Stimulated activated CD4-positive, alpha-beta T cell treated with anti-CD3 and anti-CD28 coated beads, Interleukin-15, amount 100 ng/mL, for 24 hours (primary cell): ENCODE measurements at regions not wholly inside any gene's neighbourhood (a gene's known extent, or its start where the extent isn't known, plus 50 kb on each side); places are given as distances from the start of the nearest gene placed in this dataset.
"Not testable (repeated sequence)": the region's sequence is repeated elsewhere in the genome, so short reads cannot be mapped to it uniquely, and the experiment has no call there.

Experiments
- DNase-seq: peaks from one replicate; pipeline ENCODE4 v3.0.0-alpha.2; 2020

DNA sequence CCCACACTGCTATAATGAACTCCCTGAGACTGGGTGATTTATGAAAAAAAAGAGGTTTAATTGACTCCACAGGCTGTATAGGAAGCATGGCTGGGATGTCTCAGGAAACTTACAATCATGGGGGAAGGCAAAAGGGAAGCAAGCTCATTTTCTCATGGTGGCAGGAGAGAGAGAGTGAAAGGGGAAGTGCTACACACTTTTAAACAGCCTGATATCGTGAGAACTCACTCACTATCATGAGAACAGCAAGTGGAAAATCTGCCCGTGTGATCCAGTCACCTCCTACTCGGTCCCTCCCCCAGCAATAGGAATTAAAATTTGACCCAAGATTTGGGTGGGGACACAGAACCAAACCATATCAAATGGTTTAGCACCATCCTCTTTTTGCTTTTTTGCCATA is 116.6 kb upstream of the CEP162 start:
- DNase-seq, result no peak

DNA sequence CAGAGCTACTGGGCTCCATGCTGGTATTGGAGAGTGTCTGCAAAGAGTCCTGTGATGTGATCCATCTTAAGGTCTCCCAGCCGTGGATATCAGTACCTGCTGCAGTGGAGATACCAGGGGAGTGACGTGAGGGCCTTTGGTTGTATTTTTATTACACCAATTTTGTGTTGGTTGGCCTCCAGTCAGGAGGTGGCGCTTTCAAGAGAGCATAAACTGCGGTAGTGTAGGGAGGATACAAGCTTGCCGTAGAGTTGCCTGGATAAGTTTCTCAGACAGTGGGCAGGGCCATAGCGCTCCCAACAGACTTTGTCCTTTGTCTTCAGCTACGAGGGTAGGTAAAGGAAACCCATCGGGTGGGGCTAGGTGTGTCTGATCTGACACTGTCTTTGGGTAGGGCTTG is 113.0 kb upstream of the CEP162 start:
- no peak for DNase-seq

DNA sequence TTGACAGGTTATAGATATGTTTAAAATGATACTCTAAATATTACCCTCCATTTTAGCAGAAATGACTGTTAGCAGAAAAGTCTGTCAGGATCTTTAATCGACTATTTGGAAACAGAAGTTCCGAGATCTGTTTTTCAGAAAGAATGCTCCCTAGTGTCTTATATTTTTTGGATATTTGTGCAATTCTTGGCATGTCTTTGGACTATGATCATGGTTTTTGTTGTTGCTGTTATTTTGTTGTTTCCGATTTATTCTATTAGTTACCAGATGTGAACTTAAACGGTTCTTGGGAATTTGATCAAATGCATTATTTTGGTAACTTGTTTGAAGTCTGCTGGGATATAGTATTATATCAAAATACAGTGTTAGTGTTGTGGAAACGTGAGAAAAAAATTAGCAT is 106.4 kb upstream of the CEP162 start:
- no peak for DNase-seq

DNA sequence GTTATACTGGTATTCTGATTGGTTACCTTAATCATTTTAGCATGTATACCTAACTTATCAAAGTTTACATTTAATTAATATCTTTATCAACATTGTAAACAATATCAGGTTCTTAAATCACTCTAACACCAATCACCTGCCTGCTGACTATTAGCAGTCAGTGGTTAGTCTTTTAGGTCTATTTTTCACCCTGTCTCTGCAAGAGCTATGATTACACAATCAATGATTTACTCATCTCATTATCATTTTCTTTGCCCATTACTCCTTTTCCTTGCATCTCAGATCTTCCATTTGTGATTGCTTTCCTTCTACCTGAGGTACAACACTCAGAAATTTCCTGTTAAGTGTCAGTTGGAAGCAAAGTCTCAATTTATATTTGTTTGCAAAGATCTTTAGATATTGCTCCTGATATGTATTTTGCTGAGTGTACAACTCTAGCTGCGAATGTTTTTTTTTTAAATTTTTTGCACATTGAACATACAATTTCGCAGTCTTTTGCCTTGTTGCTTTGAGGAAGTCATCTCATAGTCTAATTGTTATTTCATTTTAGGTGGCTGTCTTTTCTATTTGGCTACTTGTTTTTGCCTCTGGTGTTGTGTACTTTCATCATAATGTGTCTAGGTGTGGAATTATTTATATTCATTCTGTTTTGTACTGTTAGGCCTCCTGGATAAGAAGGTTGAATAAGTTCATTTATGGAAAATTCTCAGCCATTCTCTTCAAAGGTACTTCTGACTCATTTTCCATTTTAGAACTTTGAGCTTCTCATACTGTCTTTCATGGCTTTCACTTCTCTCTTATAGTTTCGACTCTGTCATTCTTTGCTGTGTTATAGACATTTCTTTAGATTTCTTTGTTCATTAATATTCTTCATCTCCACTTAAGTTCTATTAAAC is 104.9 kb upstream of the CEP162 start:
- no peak for DNase-seq

DNA sequence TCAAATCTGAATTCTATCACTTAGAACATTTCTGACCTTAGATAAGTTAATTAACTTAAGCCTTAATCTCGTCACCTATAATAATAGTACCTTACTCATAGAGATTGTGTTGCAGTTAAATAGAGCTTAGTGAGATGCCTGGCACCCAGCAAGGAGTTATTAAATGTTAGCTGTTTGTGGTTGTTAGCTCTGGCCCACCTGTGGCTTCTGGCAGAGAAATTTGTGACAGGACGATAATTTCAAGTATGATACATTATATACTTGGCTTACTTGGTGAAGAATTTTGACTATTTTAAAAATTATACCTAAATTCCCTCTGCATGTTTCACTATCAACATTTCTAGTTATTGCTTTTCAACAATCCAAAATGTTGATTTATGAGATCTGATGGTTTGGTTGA is 102.9 kb upstream of the CEP162 start:
- DNase-seq, result no peak

DNA sequence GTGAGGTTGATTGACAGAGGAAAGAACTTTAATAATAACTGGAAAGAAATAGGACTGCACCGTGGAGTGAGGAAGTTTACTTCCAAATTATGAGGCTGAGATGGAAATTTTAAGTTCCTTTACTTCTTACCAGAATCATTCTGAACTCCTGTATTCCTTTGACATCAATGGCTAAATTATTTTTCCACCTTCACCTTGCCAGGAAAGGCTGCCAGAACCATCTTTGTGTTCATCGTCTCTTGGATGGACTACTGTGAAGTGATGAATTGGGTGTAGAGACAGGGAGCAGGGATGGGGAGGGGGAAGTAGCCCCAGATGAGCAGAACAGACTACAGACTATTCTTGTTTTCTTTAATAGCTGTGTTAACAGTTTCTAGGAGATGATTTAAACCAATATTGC is 102.1 kb upstream of the CEP162 start:
- no peak for DNase-seq

DNA sequence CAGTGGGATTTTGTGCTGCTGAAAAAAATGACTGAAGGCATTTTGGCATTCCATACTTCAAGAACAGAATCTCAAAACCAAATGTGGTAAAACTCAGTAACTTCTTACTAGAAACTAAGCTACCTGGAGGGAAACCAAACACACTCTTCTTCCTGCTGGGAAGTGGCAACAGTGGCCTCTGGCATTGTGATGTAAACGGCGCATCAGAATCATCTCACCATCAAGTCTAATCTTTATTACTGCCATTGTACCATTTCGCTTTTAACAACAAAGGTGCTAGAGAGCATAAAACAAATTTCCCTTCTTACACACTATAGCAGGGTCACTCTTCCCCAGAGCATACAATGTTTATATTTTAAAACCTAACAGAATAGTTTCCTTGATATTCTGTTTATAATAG is 101.6 kb upstream of the CEP162 start:
- DNase-seq, result no peak

DNA sequence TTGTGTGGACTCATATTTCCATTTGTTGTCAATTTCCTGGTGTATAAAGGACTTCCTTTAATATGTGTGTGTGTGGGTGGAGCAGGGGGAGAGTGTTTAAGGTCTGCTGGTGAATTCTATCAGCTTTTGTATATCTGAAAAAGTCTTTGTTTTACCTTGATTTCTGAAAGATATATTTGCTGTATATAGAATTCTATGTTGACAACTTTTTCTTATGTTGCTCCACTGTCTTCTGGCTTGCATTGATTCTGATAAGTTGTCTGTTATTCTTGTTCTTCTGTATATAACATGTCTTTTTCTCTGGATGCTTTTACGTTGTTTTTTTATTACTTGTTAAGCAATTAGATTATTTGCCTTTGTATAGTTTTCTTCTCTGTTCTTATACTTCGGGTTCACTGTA is 90.0 kb upstream of the CEP162 start:
- no peak for DNase-seq

DNA sequence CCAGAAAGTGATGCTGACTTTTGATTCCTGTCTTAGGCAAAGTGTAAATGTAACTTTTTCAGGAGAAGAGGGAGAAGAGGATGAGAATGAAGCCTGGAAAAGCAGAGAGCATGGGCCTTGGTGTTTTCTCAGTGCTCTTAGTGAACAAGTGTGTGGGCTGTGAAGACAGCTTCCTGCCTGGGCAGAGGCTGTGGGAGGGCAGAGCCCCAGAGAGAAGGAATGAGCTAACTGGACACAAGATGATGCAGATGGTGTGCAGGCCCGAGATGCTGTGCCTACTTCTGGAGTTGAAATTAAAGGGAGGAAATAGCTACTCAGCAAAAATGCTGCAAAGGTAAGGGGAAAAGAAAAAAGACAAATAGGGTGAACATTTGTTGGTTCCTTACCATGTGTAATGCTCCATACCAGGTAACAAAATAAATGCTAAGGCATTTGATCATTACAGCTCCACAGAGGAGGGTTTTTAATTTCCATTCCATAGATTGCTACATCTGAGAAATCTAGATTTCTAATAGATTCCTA is 87.0 kb upstream of the CEP162 start:
- no peak for DNase-seq

DNA sequence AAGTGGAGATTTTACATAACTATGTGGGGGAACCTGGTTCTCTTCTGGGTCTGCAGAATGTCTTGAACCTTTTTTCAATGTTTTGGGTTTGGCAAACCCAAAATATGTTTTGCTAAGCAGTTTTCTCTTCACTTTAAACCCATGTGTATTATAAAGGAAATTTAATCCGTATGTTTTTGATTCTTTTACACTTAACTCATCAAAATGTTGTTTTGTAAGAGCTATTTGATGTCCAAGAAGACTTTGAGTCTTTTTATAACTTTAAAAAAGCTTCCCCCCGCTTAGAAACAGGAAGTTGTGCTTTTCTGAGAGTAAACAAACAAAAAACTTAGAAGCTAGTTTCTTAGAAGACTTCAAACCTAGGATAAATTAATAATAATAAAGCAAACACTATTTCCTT is 81.9 kb upstream of the CEP162 start:
- DNase-seq, result no peak

DNA sequence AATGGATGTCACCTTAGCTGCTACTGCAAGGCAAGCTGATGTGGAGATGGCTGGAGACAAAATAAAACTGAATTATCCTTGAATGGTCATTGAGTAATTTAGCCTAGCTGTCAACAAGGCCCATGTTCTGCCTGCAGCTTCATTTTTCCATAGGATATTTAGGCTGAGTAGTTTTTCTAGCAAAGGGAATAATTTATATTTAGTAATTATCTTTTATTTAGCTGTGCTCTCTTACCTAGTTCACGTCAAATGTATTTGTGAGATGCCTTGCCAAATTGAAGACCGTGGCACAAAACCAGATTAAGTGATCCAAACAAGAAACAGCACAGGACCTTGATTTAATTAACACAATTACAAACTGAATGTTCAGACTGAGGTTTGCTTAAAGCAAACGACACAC is 77.4 kb upstream of the CEP162 start:
- no peak for DNase-seq

DNA sequence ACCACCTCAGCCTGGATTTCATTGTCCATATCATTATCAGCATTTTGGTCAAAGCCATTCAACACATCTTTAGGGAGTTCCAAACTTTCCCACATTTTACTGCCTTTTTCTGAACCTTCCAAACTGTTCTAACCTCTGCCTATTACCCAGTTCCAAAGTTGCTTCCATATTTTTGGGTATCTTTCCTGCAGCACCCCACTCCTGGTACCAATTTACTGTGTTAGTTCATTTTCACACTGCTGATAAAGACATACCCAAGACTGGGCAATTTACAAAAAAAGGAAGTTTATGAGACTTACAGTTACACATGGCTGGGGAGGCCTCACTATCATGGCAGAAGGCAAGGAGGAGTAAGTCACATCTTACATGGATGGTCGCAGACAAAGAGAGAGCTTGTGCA is 63.6 kb upstream of the CEP162 start:
- not testable (repeated sequence) for DNase-seq

DNA sequence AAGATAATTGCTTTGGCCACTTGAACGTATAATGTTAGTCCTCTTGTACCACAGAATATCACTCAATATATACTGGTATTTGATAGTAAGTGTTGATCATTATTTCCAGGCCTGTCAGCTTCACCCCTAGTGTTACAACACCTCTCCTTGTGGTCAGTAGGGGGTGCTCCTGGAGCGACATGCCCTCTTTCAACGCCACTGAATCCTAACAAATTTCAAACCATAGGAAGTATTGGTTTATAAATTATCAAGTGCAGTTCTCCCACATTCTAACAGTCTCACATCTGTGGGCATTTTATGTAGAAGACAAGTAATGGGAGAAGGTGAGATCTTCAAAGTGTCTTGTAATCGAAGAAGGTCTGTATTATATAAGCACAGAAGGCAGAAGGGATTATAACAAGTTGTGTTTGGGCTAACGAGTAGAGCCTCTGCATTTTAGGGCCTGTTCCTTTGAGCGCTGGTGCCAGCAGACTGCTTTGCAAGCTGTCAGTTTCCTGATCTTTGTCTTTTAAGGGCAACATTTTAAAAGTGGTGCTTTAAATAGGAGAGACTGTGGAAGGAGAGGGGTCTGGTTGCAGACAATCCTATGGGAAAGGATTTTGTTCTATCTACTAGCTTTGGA is 57.1 kb upstream of the CEP162 start:
- no peak for DNase-seq

DNA sequence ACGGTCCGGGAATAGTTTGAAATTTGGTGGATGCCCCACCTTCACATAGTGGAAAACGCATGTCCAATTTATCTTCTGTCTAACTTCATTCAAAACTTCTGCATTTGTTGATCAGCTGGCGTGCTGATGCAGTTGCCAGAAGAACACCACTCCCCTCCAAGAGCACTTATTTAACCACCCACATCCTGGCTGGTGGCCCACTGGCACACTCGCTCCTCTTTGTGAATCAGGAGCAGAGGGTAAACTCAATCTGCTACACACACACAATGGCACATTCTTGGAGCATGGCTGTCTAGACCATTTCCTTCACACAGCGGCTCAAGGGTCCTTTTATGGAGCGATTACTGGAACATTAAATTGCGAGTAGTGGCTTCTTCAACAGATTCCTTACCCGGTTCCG is 55.1 kb upstream of the CEP162 start:
- no peak for DNase-seq

DNA sequence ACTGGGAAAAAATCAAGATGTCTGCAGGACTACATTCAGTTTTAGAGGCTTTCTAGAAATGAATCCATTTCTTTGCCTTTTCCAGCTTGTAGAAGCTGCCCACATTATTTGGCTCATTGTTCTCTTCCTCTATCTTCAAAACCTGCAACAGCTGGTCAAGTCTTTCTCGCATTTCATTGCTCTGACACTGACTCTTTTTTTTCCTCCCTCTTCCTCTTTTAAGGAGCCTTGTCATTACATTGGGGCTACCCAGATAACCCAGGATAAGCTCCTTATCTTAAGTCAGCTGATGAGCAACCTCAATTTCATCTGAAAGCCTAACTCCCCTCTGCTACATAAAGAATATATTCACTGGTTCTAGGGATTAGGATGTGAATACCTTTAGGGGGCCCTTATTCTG is 53.2 kb upstream of the CEP162 start:
- no peak for DNase-seq

DNA sequence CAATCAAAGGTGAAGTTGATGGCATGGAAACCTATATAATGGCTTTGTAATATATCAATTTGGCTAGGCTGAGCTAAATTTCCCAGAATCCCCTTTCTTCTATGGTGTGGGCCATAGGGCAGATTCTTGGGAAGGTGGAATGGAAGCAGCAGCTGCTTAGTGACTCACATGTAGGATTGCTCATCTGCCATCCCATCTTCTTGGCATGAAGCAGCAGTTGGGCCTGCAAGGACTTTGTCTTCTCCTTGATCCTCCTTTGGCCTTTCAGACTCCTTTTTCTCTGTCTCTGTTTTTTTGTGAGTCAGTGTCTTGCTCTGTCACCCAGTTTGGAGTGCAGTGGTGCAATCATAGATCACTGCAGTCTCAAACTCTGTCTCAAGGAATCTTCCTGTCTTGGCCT is 52.6 kb upstream of the CEP162 start:
- no peak for DNase-seq

DNA sequence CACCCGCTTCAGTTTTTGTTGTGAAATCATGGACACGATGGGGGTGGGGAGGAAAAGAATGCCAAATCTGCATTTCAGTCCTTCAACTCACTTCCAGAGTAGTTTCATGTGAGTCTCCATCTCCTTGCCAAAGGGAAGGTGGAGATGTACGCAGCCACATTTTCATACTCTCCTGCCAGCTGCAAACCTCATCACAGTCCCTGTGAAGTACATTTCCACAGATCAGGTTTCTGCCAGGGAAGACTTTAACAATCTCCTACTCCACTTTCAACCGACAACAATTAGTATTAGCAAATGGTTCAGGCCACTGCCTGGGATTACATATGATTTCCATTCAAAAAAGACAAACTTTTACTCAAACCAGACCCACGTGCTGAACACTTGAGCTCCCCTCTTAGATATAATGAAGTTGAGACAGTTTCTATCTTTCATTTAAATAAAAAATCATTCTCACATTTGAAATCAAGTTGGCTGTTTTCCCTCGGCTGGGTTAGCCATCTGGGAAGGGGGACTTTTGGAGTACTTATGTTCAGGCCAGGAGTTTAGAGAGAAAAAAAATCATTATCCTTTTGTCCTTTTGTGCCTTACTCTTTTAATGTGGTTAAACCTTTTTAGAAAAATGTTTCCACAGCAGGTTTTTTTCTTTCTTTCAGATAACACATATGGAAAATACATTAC is 51.0 kb upstream of the CEP162 start:
- DNase-seq, result no peak
